DND-41 (cell line): ENCODE measurements at regions not wholly inside any gene's neighbourhood (a gene's known extent, or its start where the extent isn't known, plus 50 kb on each side); places are given as distances from the start of the nearest gene placed in this dataset.
A peak's percentile ranks its signal among the peaks of the same experiment; 100 is the strongest.

ENCODE experiments used
- ATAC-seq: fragments of 200-7000 bp; cut with Tn5 transposase; 3 replicates; pipeline ENCODE4 v1.9.1; 2021; ENCODE audit warnings: low read depth; ENCODE audit not compliant: insufficient read depth
- DNase-seq: peaks from one replicate; pipeline ENCODE4 v3.0.0-alpha.2; 2020
- H2AFZ ChIP-seq: 2 replicates; pipeline ENCODE4 v1.6.0; 2012; ENCODE audit warnings: low read depth, low read length
- H3K27ac ChIP-seq: 2 replicates; pipeline ENCODE4 v1.5.1; 2012; ENCODE audit warnings: low read length, inconsistent platforms
- H3K27me3 ChIP-seq: fragments of 200-600 bp; sonication (generic); 2 replicates; pipeline ENCODE4 v1.6.0; 2012; ENCODE audit warnings: low read length, mild to moderate bottlenecking, inconsistent platforms; ENCODE audit not compliant: insufficient read depth, poor library complexity
- H3K36me3 ChIP-seq: 2 replicates; pipeline ENCODE4 v1.5.1; 2012; ENCODE audit warnings: low read length, inconsistent platforms; ENCODE audit not compliant: insufficient read depth
- H3K4me1 ChIP-seq: 2 replicates; pipeline ENCODE4 v1.5.1; 2012; ENCODE audit warnings: mild to moderate bottlenecking, low read length; ENCODE audit not compliant: insufficient read depth
- H3K4me2 ChIP-seq: 2 replicates; pipeline ENCODE4 v1.6.0; 2012; ENCODE audit warnings: mild to moderate bottlenecking, moderate library complexity, low read length, inconsistent platforms; ENCODE audit not compliant: insufficient read depth
- H3K4me3 ChIP-seq, 2 experiments: fragments of 200-600 bp in 1 of 2; shearing (Covaris generic) in 1 of 2; 2 replicates each; pipeline ENCODE4 v1.5.1; 2012 to 2016; ENCODE audit warnings: inconsistent platforms in 2 of 2, low read length in 2 of 2, mild to moderate bottlenecking in 2 of 2, low read depth in 1 of 2, moderate library complexity in 1 of 2
- H3K79me2 ChIP-seq: 2 replicates; pipeline ENCODE4 v1.6.0; 2012; ENCODE audit warnings: low read length, inconsistent platforms; ENCODE audit not compliant: insufficient read depth
- H3K9ac ChIP-seq: 2 replicates; pipeline ENCODE4 v1.6.0; 2012; ENCODE audit warnings: low read depth, mild to moderate bottlenecking, inconsistent platforms, low read length, moderate library complexity
- H3K9me3 ChIP-seq: 2 replicates; pipeline ENCODE4 v1.5.1; 2012; ENCODE audit warnings: low read length, moderate library complexity, mild to moderate bottlenecking, inconsistent platforms; ENCODE audit not compliant: insufficient read depth, severe bottlenecking
- H4K20me1 ChIP-seq: 2 replicates; pipeline ENCODE4 v1.6.0; 2012; ENCODE audit warnings: low read length; ENCODE audit not compliant: insufficient read depth
- CTCF ChIP-seq: IDR thresholded peaks from 2 replicates; pipeline ENCODE4 v1.5.1; 2012; ENCODE audit warnings: borderline replicate concordance, low read length, moderate library complexity, mild to moderate bottlenecking; ENCODE audit not compliant: poor library complexity, severe bottlenecking; ENCODE audit errors: extremely low read depth
- EZH2 ChIP-seq: IDR thresholded peaks from 3 replicates; pipeline ENCODE4 v1.6.1; 2012; ENCODE audit warnings: borderline replicate concordance, low read depth, mild to moderate bottlenecking, moderate library complexity, low read length, inconsistent platforms; ENCODE audit not compliant: severe bottlenecking

- no peaks in the 10 kb centered on the region for H3K36me3 ChIP-seq
- H2AFZ ChIP-seq: no peak overlapping the region
- H3K4me1 ChIP-seq: no peaks in the 10 kb centered on the region
- H4K20me1 ChIP-seq: no peaks in the 10 kb centered on the region
- H3K9me3 ChIP-seq: no peaks in the 10 kb centered on the region
- H3K27ac ChIP-seq: no peak overlapping the region
- DNase-seq (no peak), ATAC-seq (no peak)
- H3K9ac ChIP-seq: no peak overlapping the region
- no peak overlapping the region for H3K4me3 ChIP-seq
- no peak overlapping the region for H3K4me2 ChIP-seq
- no peaks in the 10 kb centered on the region for H3K79me2 ChIP-seq
- H3K27me3 ChIP-seq: no peaks in the 10 kb centered on the region
- TF ChIP-seq EZH2 (no peak), CTCF (no peak)
These were observed 54.8 kb upstream of the B3GAT1 start for GRCh38 chr11:134466610-134467567.

DNA sequence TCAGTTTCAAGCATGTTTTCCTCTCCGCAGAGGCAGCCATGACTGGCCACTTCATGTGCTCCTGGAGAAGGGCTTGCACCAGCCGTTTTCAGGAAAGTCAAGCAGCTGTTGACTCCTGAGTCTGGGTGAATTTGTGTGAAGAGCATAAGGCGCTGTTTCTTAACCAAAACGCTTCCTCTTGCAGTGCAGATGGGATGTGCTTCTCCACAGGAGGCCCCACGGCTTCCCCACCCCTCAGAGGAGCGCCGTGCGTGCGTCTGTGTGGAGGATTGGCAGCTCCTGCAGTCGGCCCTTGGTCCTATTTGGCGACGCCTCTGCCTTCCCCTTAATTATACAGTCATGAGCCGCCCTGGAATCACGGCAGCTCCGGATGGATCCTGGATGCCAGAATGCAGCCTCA lies 54.1 kb upstream of the B3GAT1 start:
- TF ChIP-seq CTCF (no peak), EZH2 (no peak)
- no peak for DNase-seq
- H3K9me3 ChIP-seq: no peaks in the 10 kb centered on the region

GRCh38 chr11:134464981-134465730 lies 53.1 kb upstream of the B3GAT1 start:
- Histone ChIP-seq H3K9ac (no peak overlapping the region), H3K4me1 (no peaks in the 10 kb centered on the region), H3K79me2 (no peaks in the 10 kb centered on the region), H2AFZ (no peak overlapping the region), H3K27me3 (no peaks in the 10 kb centered on the region), H3K4me2 (no peak overlapping the region), H4K20me1 (no peaks in the 10 kb centered on the region), H3K9me3 (no peaks in the 10 kb centered on the region), H3K36me3 (no peaks in the 10 kb centered on the region), H3K27ac (no peak overlapping the region), H3K4me3 (no peak overlapping the region)
- no peak for ATAC-seq
- no peak for TF ChIP-seq CTCF
- TF ChIP-seq EZH2: no peak
- no peak for DNase-seq

More for the DNA sequence above, 54.1 kb upstream of the B3GAT1 start:
- H3K9ac ChIP-seq: no peak overlapping the region
- no peak overlapping the region for H3K4me2 ChIP-seq
- no peaks in the 10 kb centered on the region for H3K27me3 ChIP-seq
- no peaks in the 10 kb centered on the region for H3K4me1 ChIP-seq
- no peaks in the 10 kb centered on the region for H3K79me2 ChIP-seq
- no peak overlapping the region for H2AFZ ChIP-seq
- H3K27ac ChIP-seq: no peak overlapping the region
- H4K20me1 ChIP-seq: no peaks in the 10 kb centered on the region
- H3K36me3 ChIP-seq: no peaks in the 10 kb centered on the region
- 0 out of 3 replicates have a peak, but pooled peaks have one; percentile 31 for ATAC-seq
- H3K4me3 ChIP-seq: no peak overlapping the region
